GM12864 (cell line): ENCODE measurements at regions not wholly inside any gene's neighbourhood (a gene's known extent, or its start where the extent isn't known, plus 50 kb on each side); places are given as distances from the start of the nearest gene placed in this dataset.

Experiments
- DNase-seq: peaks from one replicate; pipeline ENCODE4 v3.0.0-alpha.2; 2011; ENCODE audit warnings: low read depth
- H3K4me3 ChIP-seq: 2 replicates; pipeline ENCODE4 v1.5.1; 2011; ENCODE audit warnings: mild to moderate bottlenecking, low read depth, low read length, control low read depth
- TF ChIP-seq, protein P1 (sequence below): IDR thresholded peaks from 2 replicates; pipeline ENCODE4 v1.5.1; 2011; ENCODE audit warnings: low read depth, mild to moderate bottlenecking, moderate library complexity, low read length, control low read depth, inconsistent platforms; ENCODE audit errors: missing control alignments

- TF ChIP-seq, protein P1, sequence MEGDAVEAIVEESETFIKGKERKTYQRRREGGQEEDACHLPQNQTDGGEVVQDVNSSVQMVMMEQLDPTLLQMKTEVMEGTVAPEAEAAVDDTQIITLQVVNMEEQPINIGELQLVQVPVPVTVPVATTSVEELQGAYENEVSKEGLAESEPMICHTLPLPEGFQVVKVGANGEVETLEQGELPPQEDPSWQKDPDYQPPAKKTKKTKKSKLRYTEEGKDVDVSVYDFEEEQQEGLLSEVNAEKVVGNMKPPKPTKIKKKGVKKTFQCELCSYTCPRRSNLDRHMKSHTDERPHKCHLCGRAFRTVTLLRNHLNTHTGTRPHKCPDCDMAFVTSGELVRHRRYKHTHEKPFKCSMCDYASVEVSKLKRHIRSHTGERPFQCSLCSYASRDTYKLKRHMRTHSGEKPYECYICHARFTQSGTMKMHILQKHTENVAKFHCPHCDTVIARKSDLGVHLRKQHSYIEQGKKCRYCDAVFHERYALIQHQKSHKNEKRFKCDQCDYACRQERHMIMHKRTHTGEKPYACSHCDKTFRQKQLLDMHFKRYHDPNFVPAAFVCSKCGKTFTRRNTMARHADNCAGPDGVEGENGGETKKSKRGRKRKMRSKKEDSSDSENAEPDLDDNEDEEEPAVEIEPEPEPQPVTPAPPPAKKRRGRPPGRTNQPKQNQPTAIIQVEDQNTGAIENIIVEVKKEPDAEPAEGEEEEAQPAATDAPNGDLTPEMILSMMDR, result no peak
- H3K4me3 ChIP-seq, result peak overlapping the region; percentile 20; the same call in 1 of the 2 replicates
- DNase-seq, result no peak
Observed at GRCh38 chr3:27880969-27881892, 159.1 kb upstream of the EOMES start.

DNA sequence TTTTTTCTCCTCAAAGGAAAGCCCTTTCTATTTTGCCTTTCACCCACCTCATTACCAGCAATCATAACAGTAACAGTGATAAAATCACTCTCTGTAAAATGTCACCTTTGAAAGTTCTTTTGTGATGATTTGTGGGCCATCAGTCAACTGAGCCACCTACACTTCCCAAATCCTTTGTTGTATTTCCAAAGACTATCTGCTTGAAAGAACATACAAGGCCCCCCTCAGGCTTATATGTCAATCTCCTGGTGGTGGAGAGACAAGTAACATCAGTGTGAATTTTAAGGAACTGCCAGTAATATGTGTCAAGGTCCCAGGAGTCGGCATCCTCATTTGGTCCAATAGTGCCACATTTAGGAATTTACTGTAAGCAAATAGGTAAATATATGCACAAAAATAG, 161.1 kb upstream of the EOMES start:
- no peak for DNase-seq
- no peak overlapping the region for H3K4me3 ChIP-seq
- TF ChIP-seq, protein P1, result no peak

DNA sequence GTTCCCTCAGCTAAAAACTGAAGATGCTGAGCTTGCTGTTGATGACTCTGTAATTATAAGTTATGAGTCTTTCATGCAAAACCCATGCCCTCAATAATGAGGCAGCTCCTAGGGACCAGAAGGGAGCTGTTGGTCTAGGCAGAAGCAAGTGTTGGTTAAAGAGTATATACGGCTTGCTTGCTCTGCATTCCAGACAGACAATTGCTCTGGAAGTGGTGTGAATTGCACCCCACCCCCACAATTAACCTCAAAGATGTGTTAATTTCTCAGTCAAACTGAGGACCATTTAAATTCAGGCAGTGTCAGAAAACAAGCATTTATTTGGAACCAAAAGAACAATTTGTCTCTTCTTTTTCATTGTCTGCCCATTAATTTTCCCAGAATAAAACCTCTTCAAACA, 163.5 kb upstream of the EOMES start:
- H3K4me3 ChIP-seq, result no peak overlapping the region
- DNase-seq, result no peak
- TF ChIP-seq, protein P1, result no peak

DNA sequence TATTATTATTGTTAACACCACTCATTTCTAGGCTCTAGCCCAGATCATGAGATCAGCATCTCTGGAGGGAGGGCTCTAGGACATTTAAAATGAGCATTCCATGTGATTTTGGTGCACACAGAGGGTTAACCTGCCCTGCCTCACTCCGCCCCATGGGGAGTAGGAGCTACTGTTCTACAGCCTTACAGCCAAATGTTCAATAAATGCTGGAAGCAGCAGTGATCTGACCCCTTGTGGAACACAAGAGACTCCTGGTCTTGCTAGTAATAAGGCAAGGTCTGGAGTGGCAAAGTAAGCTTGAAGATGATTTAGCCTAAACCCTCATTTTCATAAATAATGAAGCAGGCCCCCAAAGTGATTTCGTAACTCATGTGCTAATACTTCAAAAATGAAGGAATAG, 166.4 kb upstream of the EOMES start:
- DNase-seq, result no peak
- no peak overlapping the region for H3K4me3 ChIP-seq
- TF ChIP-seq, protein P1, result no peak

DNA sequence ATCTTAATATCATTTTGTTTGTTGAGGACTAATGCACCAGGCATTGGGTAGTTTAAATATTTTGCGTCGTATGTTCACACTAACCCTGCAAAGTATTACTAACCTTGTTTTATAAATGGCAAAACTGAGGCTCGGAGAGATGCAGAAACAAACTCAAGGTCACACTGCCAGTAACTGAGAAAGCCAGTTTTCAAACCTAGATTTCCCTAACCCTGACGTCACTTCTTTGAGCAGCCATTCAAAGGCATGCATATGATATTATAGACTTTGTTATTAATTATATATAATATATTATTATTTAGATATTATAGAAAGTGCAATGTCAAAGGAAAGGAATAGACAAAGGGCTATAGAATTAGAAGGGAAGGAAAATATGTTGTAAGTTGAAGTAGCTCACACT, 167.6 kb upstream of the EOMES start:
- no peak overlapping the region for H3K4me3 ChIP-seq
- no peak for DNase-seq
- TF ChIP-seq, protein P1, result no peak

DNA sequence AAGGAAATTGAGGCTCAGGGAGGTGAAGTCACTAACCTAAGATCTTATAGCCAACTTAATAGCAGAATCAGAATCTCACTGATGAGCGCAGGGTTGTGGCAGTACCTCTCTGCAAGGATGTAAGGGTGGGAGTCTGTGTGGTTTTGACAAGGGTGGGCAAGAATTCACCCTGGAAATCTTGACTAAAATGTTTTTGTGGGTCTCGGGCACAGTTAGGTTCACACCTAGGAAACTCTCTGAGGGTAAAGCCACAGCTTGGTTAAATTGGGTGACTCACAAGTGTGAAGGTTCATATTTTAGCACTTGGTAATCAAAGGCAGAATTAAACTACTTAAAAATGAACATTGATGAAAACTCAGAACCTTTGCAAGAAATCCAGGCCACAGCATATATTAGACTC, 178.2 kb upstream of the EOMES start:
- DNase-seq, result no peak
- H3K4me3 ChIP-seq, result no peak overlapping the region
- TF ChIP-seq, protein P1, result no peak

GRCh38 chr3:27903446-27903845, 181.3 kb upstream of the EOMES start:
- TF ChIP-seq, protein P1, result no peak
- no peak for DNase-seq
- H3K4me3 ChIP-seq, result no peak overlapping the region
